Stomach (tissue), 4 donors: ENCODE measurements at regions not wholly inside any gene's neighbourhood (a gene's known extent, or its start where the extent isn't known, plus 50 kb on each side); places are given as distances from the start of the nearest gene placed in this dataset.
"Not testable (repeated sequence)": the region's sequence is repeated elsewhere in the genome, so short reads cannot be mapped to it uniquely, and the experiment has no call there.

Experiments used
- EP300 ChIP-seq: sonication (generic); formaldehyde crosslinking; IDR thresholded peaks from one replicate; pipeline ENCODE4 v1.6.1; 2017; ENCODE audit warnings: antibody characterized with exemption
- POLR2A ChIP-seq, 4 donors: fragments of 450-650 bp; IDR thresholded peaks; one replicate each; pipeline ENCODE4 v1.6.1; 2016; ENCODE audit warnings: antibody characterized with exemption in 4 of 4, control low read depth in 2 of 4, mild to moderate bottlenecking in 1 of 4, moderate library complexity in 1 of 4
- POLR2AphosphoS5 ChIP-seq, 3 donors: sonication (generic); formaldehyde crosslinking; IDR thresholded peaks; one replicate each; pipeline ENCODE4 v1.6.1; 2016; ENCODE audit warnings: antibody characterized with exemption in 3 of 3

GRCh38 chr15:44826583-44826982 is 90.3 kb downstream of the TRIM69 start:
- TF ChIP-seq POLR2AphosphoS5 (IDR thresholded peaks at IDR 0.05); POLR2A (IDR thresholded peaks at IDR 0.05); EP300: not testable (repeated sequence)
